ENCODE measurements at regions not wholly inside any gene's neighbourhood (a gene's known extent, or its start where the extent isn't known, plus 50 kb on each side); places are given as distances from the start of the nearest gene placed in this dataset.

- Histone ChIP-seq H3K9me3 (no peaks in the 10 kb centered on the region), H3K27ac (no peak overlapping the region), H3K4me1 (no peaks in the 10 kb centered on the region), H3K36me3 (no peaks in the 10 kb centered on the region), H3K4me3 (no peak overlapping the region), H3K27me3 (no peaks in the 10 kb centered on the region)
- DNase-seq (no peak), ATAC-seq (ENCODE audit: low FRiP score in 2 of 2) (no peak)
- WGBS, 2 donors: 93% methylated on average over 4 of the region's 4 CpGs
- TF ChIP-seq POLR2AphosphoS5 (IDR thresholded peaks at IDR 0.05): no peak
- no peak for TF ChIP-seq EP300 (IDR thresholded peaks at IDR 0.05)
- TF ChIP-seq CTCF (IDR thresholded peaks at IDR 0.05): no peak
- TF ChIP-seq POLR2A (IDR thresholded peaks at IDR 0.05): no peak
Measured at GRCh38 chr3:5300638-5301037, 113.1 kb downstream of the EDEM1 start.

- no peaks in the 10 kb centered on the region for H3K4me1 ChIP-seq
- WGBS, 2 donors: 67 to 68% methylated on average over 6 to 7 of the region's 7 CpGs
- ATAC-seq (ENCODE audit: low FRiP score in 2 of 2) (no peak), DNase-seq (no peak)
- H3K27ac ChIP-seq: no peak overlapping the region
- H3K4me3 ChIP-seq: no peak overlapping the region
- no peaks in the 10 kb centered on the region for H3K9me3 ChIP-seq
- TF ChIP-seq POLR2A (IDR thresholded peaks at IDR 0.05) (no peak), POLR2AphosphoS5 (IDR thresholded peaks at IDR 0.05) (no peak), EP300 (IDR thresholded peaks at IDR 0.05) (no peak), CTCF (IDR thresholded peaks at IDR 0.05) (no peak)
- H3K27me3 ChIP-seq: no peaks in the 10 kb centered on the region
- no peaks in the 10 kb centered on the region for H3K36me3 ChIP-seq
Measured at GRCh38 chr3:5301651-5302297, 114.3 kb downstream of the EDEM1 start.

GRCh38 chr3:5302661-5303060 is 115.2 kb downstream of the EDEM1 start:
- ATAC-seq (ENCODE audit: low FRiP score in 2 of 2) (no peak), DNase-seq (no peak)
- TF ChIP-seq CTCF (IDR thresholded peaks at IDR 0.05): no peak
- no peak for TF ChIP-seq POLR2AphosphoS5 (IDR thresholded peaks at IDR 0.05)
- no peak for TF ChIP-seq POLR2A (IDR thresholded peaks at IDR 0.05)
- no peak for TF ChIP-seq EP300 (IDR thresholded peaks at IDR 0.05)
- Histone ChIP-seq H3K36me3 (no peaks in the 10 kb centered on the region), H3K9me3 (no peaks in the 10 kb centered on the region), H3K4me1 (no peaks in the 10 kb centered on the region), H3K27ac (no peak overlapping the region), H3K27me3 (no peaks in the 10 kb centered on the region), H3K4me3 (no peak overlapping the region)
- 84 to 86% methylated on average over 3 of the region's 3 CpGs for WGBS, 2 donors

GRCh38 chr3:5304188-5304587 is 116.7 kb downstream of the EDEM1 start:
- ATAC-seq (ENCODE audit: low FRiP score in 2 of 2) (no peak), DNase-seq (no peak)
- no peaks in the 10 kb centered on the region for H3K9me3 ChIP-seq
- H3K4me3 ChIP-seq: no peak overlapping the region
- H3K36me3 ChIP-seq: no peaks in the 10 kb centered on the region
- no peak overlapping the region for H3K27ac ChIP-seq
- H3K4me1 ChIP-seq: no peaks in the 10 kb centered on the region
- no peaks in the 10 kb centered on the region for H3K27me3 ChIP-seq
- 61 to 69% methylated on average over 1 of the region's 1 CpG for WGBS, 2 donors
- TF ChIP-seq EP300 (IDR thresholded peaks at IDR 0.05) (no peak), POLR2AphosphoS5 (IDR thresholded peaks at IDR 0.05) (no peak), CTCF (IDR thresholded peaks at IDR 0.05) (no peak), POLR2A (IDR thresholded peaks at IDR 0.05) (no peak)
